ENCODE measurements at regions not wholly inside any gene's neighbourhood (a gene's known extent, or its start where the extent isn't known, plus 50 kb on each side); places are given as distances from the start of the nearest gene placed in this dataset.

DNA sequence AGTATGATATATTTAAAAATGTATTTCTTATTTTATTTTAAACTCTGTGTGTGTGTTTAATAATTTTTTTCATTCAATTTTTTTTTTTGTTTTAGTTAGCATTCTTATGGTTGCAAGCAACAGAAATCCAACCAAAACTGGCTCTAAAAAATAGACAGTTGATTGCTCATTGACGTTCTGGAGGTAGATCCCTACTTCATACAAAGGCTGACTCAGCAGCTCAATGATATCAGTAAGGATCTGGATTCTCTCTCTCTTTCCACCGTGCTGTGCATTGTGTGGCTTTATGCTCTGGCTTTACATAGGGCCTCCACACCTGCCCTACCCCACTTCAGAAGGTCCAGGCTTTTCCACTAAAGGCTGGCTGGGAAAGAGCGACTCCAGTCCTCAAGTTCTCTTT lies 117.8 kb downstream of the UCHL1 start:
- DNase-seq (ENCODE audit: low spot score) (no peak), ATAC-seq (no peak)
- Histone ChIP-seq H3K4me2 (no peak overlapping the region), H3K4me1 (ENCODE audit: insufficient read depth) (no peaks in the 10 kb centered on the region), H3K4me3 (no peak overlapping the region), H3K27me3 (ENCODE audit: insufficient read depth) (peaks cover 1% of the 10 kb centered on the region; the same call in 1 of the 2 replicates), H3F3A (replicated peaks; ENCODE audit: low read depth) (no peaks in the 10 kb centered on the region), H3K27ac (ENCODE audit: low read depth) (no peak overlapping the region), H2AFZ (no peak overlapping the region), H3K9me2 (ENCODE audit: insufficient read depth) (no peaks in the 10 kb centered on the region), H3K79me2 (replicated peaks; ENCODE audit: insufficient read depth) (no peaks in the 10 kb centered on the region), H3K36me3 (ENCODE audit: insufficient read depth) (no peaks in the 10 kb centered on the region), H4K20me1 (replicated peaks; ENCODE audit: insufficient read depth) (no peaks in the 10 kb centered on the region)
- Mint-ChIP-seq H3K36me3 (ENCODE audit: low read depth) (0 out of 3 replicates have a peak, but pooled peaks cover 5% of the 10 kb centered on the region), H3K9me3 (peaks cover 8% of the 10 kb centered on the region), H3K27ac (no peak overlapping the region), H3K4me3 (no peak overlapping the region), H3K27me3 (ENCODE audit: insufficient read depth, low read depth, poor library complexity) (peaks cover 2% of the 10 kb centered on the region), H3K4me1 (no peaks in the 10 kb centered on the region)
- TF ChIP-seq STAT1 (IDR thresholded peaks at IDR 0.05; ENCODE audit: unreplicated experiment) (no peak), REST (IDR thresholded peaks at IDR 0.05; ENCODE audit: unreplicated experiment) (no peak)

DNA sequence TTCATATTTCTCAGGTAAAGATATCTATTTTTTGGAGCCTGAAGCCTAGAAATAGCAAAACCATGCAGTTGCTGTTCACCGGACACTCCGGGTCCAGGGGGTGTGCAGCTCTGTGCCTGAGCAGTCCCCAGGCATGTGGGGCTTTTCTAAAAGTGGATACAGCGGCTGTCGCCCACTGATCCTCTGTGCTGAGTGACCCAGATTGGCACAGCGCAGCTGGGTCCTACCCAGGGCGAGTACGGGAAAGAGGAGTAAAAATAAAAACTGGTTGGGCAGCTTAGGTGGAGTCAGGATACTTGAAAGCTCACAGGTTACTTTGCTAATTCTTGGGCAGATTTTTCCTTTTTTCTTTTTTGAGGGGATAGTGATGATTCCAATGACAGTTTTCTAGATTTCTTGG lies 118.8 kb downstream of the UCHL1 start:
- H3K9me3 Mint-ChIP-seq, result peaks cover 8% of the 10 kb centered on the region
- no peaks in the 10 kb centered on the region for H3F3A ChIP-seq (replicated peaks; ENCODE audit: low read depth)
- no peaks in the 10 kb centered on the region for H3K4me1 ChIP-seq (ENCODE audit: insufficient read depth)
- H3K9me2 ChIP-seq (ENCODE audit: insufficient read depth), result no peaks in the 10 kb centered on the region
- no peak overlapping the region for H2AFZ ChIP-seq
- H3K79me2 ChIP-seq (replicated peaks; ENCODE audit: insufficient read depth), result no peaks in the 10 kb centered on the region
- no peaks in the 10 kb centered on the region for H3K4me1 Mint-ChIP-seq
- 0 out of 3 replicates have a peak, but pooled peaks cover 5% of the 10 kb centered on the region for H3K36me3 Mint-ChIP-seq (ENCODE audit: low read depth)
- no peak overlapping the region for H3K4me3 ChIP-seq
- no peak for DNase-seq (ENCODE audit: low spot score)
- H3K36me3 ChIP-seq (ENCODE audit: insufficient read depth), result no peaks in the 10 kb centered on the region
- H3K27me3 Mint-ChIP-seq (ENCODE audit: insufficient read depth, low read depth, poor library complexity), result peaks cover 2% of the 10 kb centered on the region
- H4K20me1 ChIP-seq (replicated peaks; ENCODE audit: insufficient read depth), result no peaks in the 10 kb centered on the region
- no peak overlapping the region for H3K4me3 Mint-ChIP-seq
- H3K27ac ChIP-seq (ENCODE audit: low read depth), result no peak overlapping the region
- no peak overlapping the region for H3K27ac Mint-ChIP-seq
- no peaks in the 10 kb centered on the region for H3K27me3 ChIP-seq (ENCODE audit: insufficient read depth)
- no peak overlapping the region for H3K4me2 ChIP-seq
- peak; percentile 31; the same call in 1 of the 3 replicates for ATAC-seq
- no peak for TF ChIP-seq EZH2 (IDR thresholded peaks at IDR 0.05; ENCODE audit: low read depth, unreplicated experiment)
- no peak for TF ChIP-seq EZH2phosphoT487 (IDR thresholded peaks at IDR 0.05; ENCODE audit: unreplicated experiment)
- no peak for TF ChIP-seq ZNF114 (CRISPR knock-in tag; IDR thresholded peaks at IDR 0.05)
- TF ChIP-seq JUNB (IDR thresholded peaks at IDR 0.05; ENCODE audit: unreplicated experiment), result no peak
- no peak for TF ChIP-seq NANOG (IDR thresholded peaks at IDR 0.05; ENCODE audit: borderline replicate concordance)
- TF ChIP-seq STAT1 (IDR thresholded peaks at IDR 0.05; ENCODE audit: unreplicated experiment), result no peak
- TF ChIP-seq REST (IDR thresholded peaks at IDR 0.05; ENCODE audit: unreplicated experiment), result no peak
- no peak for TF ChIP-seq POLR2AphosphoS5 (IDR thresholded peaks at IDR 0.05; ENCODE audit: low read depth)
- TF ChIP-seq, protein P1, sequence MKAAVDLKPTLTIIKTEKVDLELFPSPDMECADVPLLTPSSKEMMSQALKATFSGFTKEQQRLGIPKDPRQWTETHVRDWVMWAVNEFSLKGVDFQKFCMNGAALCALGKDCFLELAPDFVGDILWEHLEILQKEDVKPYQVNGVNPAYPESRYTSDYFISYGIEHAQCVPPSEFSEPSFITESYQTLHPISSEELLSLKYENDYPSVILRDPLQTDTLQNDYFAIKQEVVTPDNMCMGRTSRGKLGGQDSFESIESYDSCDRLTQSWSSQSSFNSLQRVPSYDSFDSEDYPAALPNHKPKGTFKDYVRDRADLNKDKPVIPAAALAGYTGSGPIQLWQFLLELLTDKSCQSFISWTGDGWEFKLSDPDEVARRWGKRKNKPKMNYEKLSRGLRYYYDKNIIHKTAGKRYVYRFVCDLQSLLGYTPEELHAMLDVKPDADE (IDR thresholded peaks at IDR 0.05), result no peak
- no peak for TF ChIP-seq ZNF331 (CRISPR knock-in tag; IDR thresholded peaks at IDR 0.05; ENCODE audit: low read depth)
